HUDEP-2 (cell line): ENCODE measurements at regions not wholly inside any gene's neighbourhood (a gene's known extent, or its start where the extent isn't known, plus 50 kb on each side); places are given as distances from the start of the nearest gene placed in this dataset.
A peak's percentile ranks its signal among the peaks of the same experiment; 100 is the strongest.
"Not testable (repeated sequence)": the region's sequence is repeated elsewhere in the genome, so short reads cannot be mapped to it uniquely, and the experiment has no call there.

Experiments used
- DNase-seq, 76 experiments: peaks; one replicate each; lab custom pipeline; 2025; ENCODE audit not compliant: unreplicated experiment in 76 of 76; lab: John Stamatoyannopoulos, UW

GRCh38 chr10:53547364-53547763 is 774.8 kb upstream of the MBL2 start:
- no peak for DNase-seq

GRCh38 chr10:53543410-53543809 is 770.8 kb upstream of the MBL2 start:
- DNase-seq = no peak

GRCh38 chr10:53537508-53537907 is 764.9 kb upstream of the MBL2 start:
- DNase-seq = no peak

GRCh38 chr10:53536322-53536721 is 763.7 kb upstream of the MBL2 start:
- DNase-seq = peak in 1 of 76 experiments; percentile 3

GRCh38 chr10:53534428-53534827 is 761.8 kb upstream of the MBL2 start:
- no peak for DNase-seq

- peak in 1 of 76 experiments; percentile 2 for DNase-seq
These were observed 756.4 kb upstream of the MBL2 start for GRCh38 chr10:53528974-53529373.

- DNase-seq = no peak
These were observed 748.5 kb upstream of the MBL2 start for GRCh38 chr10:53521046-53521445.

GRCh38 chr10:53508197-53508596 is 735.6 kb upstream of the MBL2 start:
- DNase-seq = no peak

- not testable (repeated sequence) for DNase-seq
These were observed 731.9 kb upstream of the MBL2 start for GRCh38 chr10:53504492-53504891.

GRCh38 chr10:53491774-53492173 is 719.2 kb upstream of the MBL2 start:
- DNase-seq = no peak

- DNase-seq = no peak
These were observed 718.0 kb upstream of the MBL2 start for GRCh38 chr10:53490553-53490952.

GRCh38 chr10:53489335-53490182 is 717.0 kb upstream of the MBL2 start:
- DNase-seq = no peak

- peak in 1 of 76 experiments; percentile 13 for DNase-seq
These were observed 714.7 kb upstream of the MBL2 start for GRCh38 chr10:53487019-53487983.

- DNase-seq = not testable (repeated sequence)
These were observed 712.8 kb upstream of the MBL2 start for GRCh38 chr10:53485422-53485821.

GRCh38 chr10:53479365-53479764 is 706.8 kb upstream of the MBL2 start:
- no peak for DNase-seq

GRCh38 chr10:53477313-53477675 is 704.7 kb upstream of the MBL2 start:
- peak in 1 of 76 experiments; percentile 40 for DNase-seq

GRCh38 chr10:53476650-53477312 is 704.2 kb upstream of the MBL2 start:
- no peak for DNase-seq

- no peak for DNase-seq
These were observed 696.8 kb upstream of the MBL2 start for GRCh38 chr10:53469383-53469782.

GRCh38 chr10:53463539-53463938 is 691.0 kb upstream of the MBL2 start:
- no peak for DNase-seq

GRCh38 chr10:53458007-53458406 is 685.4 kb upstream of the MBL2 start:
- no peak for DNase-seq

- DNase-seq = peak in 8 of 76 experiments; percentile 4 to 66 (median 27)
These were observed 680.6 kb upstream of the MBL2 start for GRCh38 chr10:53453196-53453595.
